Ectodermal cell (in vitro differentiated cells): ENCODE measurements at regions not wholly inside any gene's neighbourhood (a gene's known extent, or its start where the extent isn't known, plus 50 kb on each side); places are given as distances from the start of the nearest gene placed in this dataset.
"Not testable (repeated sequence)": the region's sequence is repeated elsewhere in the genome, so short reads cannot be mapped to it uniquely, and the experiment has no call there.

Experiments
- H3K27ac ChIP-seq: 2 replicates; pipeline ENCODE4 v1.7.0; 2013; ENCODE audit warnings: mild to moderate bottlenecking, low read depth, low read length; ENCODE audit not compliant: insufficient read depth, poor library complexity, severe bottlenecking
- H3K27me3 ChIP-seq: 2 replicates; pipeline ENCODE4 v1.7.0; 2013; ENCODE audit warnings: mild to moderate bottlenecking, low read length; ENCODE audit not compliant: insufficient read depth, control insufficient read depth, poor library complexity, severe bottlenecking
- H3K36me3 ChIP-seq: one replicate; pipeline ENCODE4 v1.7.0; 2013; ENCODE audit warnings: low read length; ENCODE audit not compliant: control insufficient read depth, insufficient read depth
- H3K4me1 ChIP-seq: one replicate; pipeline ENCODE4 v1.7.0; 2013; ENCODE audit warnings: low read length; ENCODE audit not compliant: control insufficient read depth, insufficient read depth
- H3K4me3 ChIP-seq: 2 replicates; pipeline ENCODE4 v1.7.0; 2013; ENCODE audit warnings: low read depth, low read length, control low read depth; ENCODE audit not compliant: insufficient read depth
- H3K9me3 ChIP-seq: 2 replicates; pipeline ENCODE4 v1.7.0; 2013; ENCODE audit warnings: mild to moderate bottlenecking, low read length, moderate library complexity; ENCODE audit not compliant: control insufficient read depth
- WGBS, 2 experiments: methylation state at CpG; one replicate each; pipeline ENCODE4 v1.1.7; 2013; ENCODE audit warnings: missing lambda C conversion rate in 2 of 2; 5-methylcytosine and 5-hydroxymethylcytosine counted together

DNA sequence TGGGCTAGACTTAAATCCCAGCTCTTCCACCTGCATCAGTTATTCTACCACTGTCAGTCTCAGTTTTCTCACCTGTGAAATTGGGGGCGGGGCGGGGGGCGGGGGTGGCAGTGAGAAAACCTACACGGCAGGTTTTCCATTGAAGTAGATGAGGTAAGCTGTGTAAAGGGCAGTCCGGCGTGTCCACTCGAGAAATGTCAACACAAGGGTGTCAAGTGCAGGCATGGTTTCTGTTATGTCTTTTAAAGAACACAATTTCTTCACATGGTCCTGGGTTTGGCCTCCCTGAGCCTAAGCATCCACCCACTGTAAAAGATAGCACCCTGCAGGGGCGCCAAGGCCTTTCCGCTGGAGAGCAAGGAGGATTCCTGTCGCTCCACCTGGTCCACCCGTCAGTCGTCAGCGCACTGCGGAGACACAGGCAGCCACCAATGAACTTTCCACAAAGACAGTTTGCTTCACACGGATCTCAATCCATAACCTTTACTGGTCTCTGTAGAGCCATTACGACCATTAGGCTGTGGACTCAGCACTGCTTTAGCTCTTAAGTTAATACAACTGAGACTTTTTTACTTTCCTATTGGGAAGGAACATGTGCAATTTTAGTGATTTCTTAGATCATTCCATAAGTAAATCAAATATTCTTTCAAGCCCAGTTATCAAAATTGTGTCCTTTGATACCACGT, 99.5 kb upstream of the FOXB1 start:
- H3K9me3 ChIP-seq, result no peaks in the 10 kb centered on the region
- H3K27me3 ChIP-seq, result no peaks in the 10 kb centered on the region
- H3K4me1 ChIP-seq, result no peaks in the 10 kb centered on the region
- no peak overlapping the region for H3K4me3 ChIP-seq
- no peaks in the 10 kb centered on the region for H3K36me3 ChIP-seq
- no peak overlapping the region for H3K27ac ChIP-seq
- WGBS, 2 experiments, result 75 to 76% methylated on average over 17 of the region's 17 CpGs

DNA sequence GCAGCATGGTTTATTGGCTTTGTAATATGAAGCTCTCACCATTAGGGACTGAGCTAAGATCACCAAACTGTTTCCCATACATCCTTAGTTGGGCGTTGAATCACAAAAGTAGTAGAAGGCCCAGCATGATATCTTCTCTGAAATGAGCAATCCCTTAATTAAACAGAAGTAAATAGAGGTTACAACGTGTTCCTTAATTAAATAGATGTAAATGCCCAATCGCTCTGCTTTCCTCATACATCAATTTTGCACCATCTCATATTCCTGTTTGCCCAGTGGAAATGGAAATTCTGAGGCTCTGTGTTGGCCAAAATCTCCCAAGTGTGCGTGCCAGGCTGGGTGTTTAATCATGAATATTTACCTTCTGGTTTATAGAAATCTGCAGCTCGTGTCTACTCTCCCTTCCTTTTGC, 107.4 kb upstream of the FOXB1 start:
- 84 to 86% methylated on average over 5 of the region's 5 CpGs for WGBS, 2 experiments
- H3K4me1 ChIP-seq, result no peaks in the 10 kb centered on the region
- H3K27ac ChIP-seq, result no peak overlapping the region
- no peaks in the 10 kb centered on the region for H3K9me3 ChIP-seq
- H3K4me3 ChIP-seq, result no peak overlapping the region
- no peaks in the 10 kb centered on the region for H3K36me3 ChIP-seq
- no peaks in the 10 kb centered on the region for H3K27me3 ChIP-seq

GRCh38 chr15:59894835-59895234, 109.3 kb upstream of the FOXB1 start:
- Histone ChIP-seq H3K4me1 (no peaks in the 10 kb centered on the region), H3K9me3 (no peaks in the 10 kb centered on the region), H3K4me3 (no peak overlapping the region), H3K27me3 (no peaks in the 10 kb centered on the region), H3K27ac (no peak overlapping the region), H3K36me3 (no peaks in the 10 kb centered on the region)
- WGBS, 2 experiments, result 57 to 100% methylated on average over 1 of the region's 1 CpG

- 70 to 77% methylated on average over 1 of the region's 1 CpG for WGBS, 2 experiments
- H3K27ac ChIP-seq, result no peak overlapping the region
- no peaks in the 10 kb centered on the region for H3K27me3 ChIP-seq
- H3K9me3 ChIP-seq, result no peaks in the 10 kb centered on the region
- no peaks in the 10 kb centered on the region for H3K36me3 ChIP-seq
- H3K4me1 ChIP-seq, result no peaks in the 10 kb centered on the region
- no peak overlapping the region for H3K4me3 ChIP-seq
These were observed 111.1 kb upstream of the FOXB1 start for GRCh38 chr15:59892985-59893384.

DNA sequence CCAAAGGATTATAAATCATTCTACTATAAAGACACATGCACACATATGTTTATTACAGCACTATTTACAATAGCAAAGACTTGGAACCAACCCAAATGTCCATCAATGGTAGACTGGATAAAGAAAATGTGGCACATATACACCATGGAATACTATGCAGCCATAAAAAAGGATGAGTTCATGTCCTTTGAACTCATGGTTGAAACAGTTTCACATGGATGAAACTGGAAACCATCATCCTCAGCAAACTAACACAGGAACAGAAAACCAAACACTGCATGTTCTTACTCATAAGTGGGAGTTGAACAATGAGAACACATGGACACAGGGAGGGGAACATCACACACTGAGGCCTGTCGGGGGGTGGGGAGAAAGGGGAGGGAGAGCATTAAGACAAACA, 116.2 kb upstream of the FOXB1 start:
- WGBS, 2 experiments, result 76 to 100% methylated on average over 1 of the region's 1 CpG
- H3K9me3 ChIP-seq, H3K4me3 ChIP-seq, H3K27ac ChIP-seq, H3K36me3 ChIP-seq, H3K27me3 ChIP-seq: not testable (repeated sequence)
- H3K4me1 ChIP-seq, result peaks cover 12% of the 10 kb centered on the region

GRCh38 chr15:59887211-59887610, 116.9 kb upstream of the FOXB1 start:
- 88 to 96% methylated on average over 3 to 4 of the region's 4 CpGs for WGBS, 2 experiments
- H3K4me1 ChIP-seq, result peaks cover 12% of the 10 kb centered on the region
- H3K4me3 ChIP-seq, result no peak overlapping the region
- no peak overlapping the region for H3K27ac ChIP-seq
- no peaks in the 10 kb centered on the region for H3K9me3 ChIP-seq
- no peaks in the 10 kb centered on the region for H3K36me3 ChIP-seq
- no peaks in the 10 kb centered on the region for H3K27me3 ChIP-seq

GRCh38 chr15:59886441-59886840, 117.7 kb upstream of the FOXB1 start:
- Histone ChIP-seq H3K4me1 (peaks cover 12% of the 10 kb centered on the region), H3K4me3 (no peak overlapping the region), H3K36me3 (no peaks in the 10 kb centered on the region), H3K27ac (no peak overlapping the region), H3K9me3 (no peaks in the 10 kb centered on the region), H3K27me3 (no peaks in the 10 kb centered on the region)
- WGBS, 2 experiments, result 75 to 81% methylated on average over 3 of the region's 3 CpGs

- H3K4me3 ChIP-seq, result no peak overlapping the region
- no peaks in the 10 kb centered on the region for H3K36me3 ChIP-seq
- WGBS, 2 experiments, result 61 to 65% methylated on average over 7 of the region's 7 CpGs
- no peak overlapping the region for H3K27ac ChIP-seq
- H3K27me3 ChIP-seq, result no peaks in the 10 kb centered on the region
- H3K9me3 ChIP-seq, result no peaks in the 10 kb centered on the region
- peaks cover 12% of the 10 kb centered on the region for H3K4me1 ChIP-seq
These were observed 118.3 kb upstream of the FOXB1 start for GRCh38 chr15:59885832-59886231.

DNA sequence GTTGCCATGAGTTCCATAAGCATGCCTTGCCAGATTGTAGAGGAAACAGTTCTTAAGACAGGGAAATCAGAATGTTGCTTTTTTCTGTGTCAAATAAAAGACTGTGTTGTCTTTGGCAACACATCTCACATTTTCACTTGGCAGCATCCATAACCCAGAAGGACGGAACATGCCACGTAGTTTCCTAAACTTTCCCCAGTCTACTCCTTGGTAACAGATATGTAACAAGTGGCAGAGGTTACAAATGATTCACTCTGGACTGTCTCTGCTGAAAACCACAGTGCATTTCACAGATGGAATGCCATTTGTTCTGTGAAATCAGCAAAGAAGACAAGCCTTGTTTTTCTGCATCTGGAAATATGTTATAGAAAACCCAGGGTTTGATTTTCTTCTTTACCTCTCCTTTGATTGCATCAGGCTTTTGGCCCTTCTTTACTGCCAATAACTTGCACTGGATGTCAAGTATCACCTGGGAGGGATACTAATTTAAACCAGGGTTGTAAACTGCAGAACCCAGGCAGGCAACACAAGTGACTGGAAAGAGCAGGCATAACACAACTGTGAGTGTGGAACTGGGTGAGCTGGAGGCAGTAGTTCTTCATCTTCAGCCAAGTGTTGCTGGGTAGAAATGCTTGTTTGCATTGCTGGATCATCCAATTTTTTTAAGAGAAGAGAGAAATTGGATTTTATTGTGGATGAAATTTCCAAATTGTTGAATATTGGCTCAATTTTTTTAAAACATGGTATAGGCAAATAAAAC, 124.4 kb upstream of the FOXB1 start:
- Histone ChIP-seq H3K9me3 (no peaks in the 10 kb centered on the region), H3K36me3 (no peaks in the 10 kb centered on the region), H3K27me3 (no peaks in the 10 kb centered on the region), H3K4me1 (peaks cover 6% of the 10 kb centered on the region), H3K27ac (no peak overlapping the region), H3K4me3 (no peak overlapping the region)
- WGBS, 2 experiments, result 94 to 95% methylated on average over 2 of the region's 2 CpGs

GRCh38 chr15:59876140-59876539, 128.0 kb upstream of the FOXB1 start:
- Histone ChIP-seq H3K4me3 (no peak overlapping the region), H3K4me1 (peaks cover 6% of the 10 kb centered on the region), H3K27me3 (no peaks in the 10 kb centered on the region), H3K36me3 (no peaks in the 10 kb centered on the region), H3K27ac (no peak overlapping the region), H3K9me3 (no peaks in the 10 kb centered on the region)
- 93 to 96% methylated on average over 5 of the region's 5 CpGs for WGBS, 2 experiments
